K562 (cell line): ENCODE measurements at regions not wholly inside any gene's neighbourhood (a gene's known extent, or its start where the extent isn't known, plus 50 kb on each side); places are given as distances from the start of the nearest gene placed in this dataset.

ENCODE experiments used
- BDP1 ChIP-seq: IDR thresholded peaks from 3 replicates; pipeline ENCODE4 v1.6.1; 2011; ENCODE audit not compliant: insufficient read length, insufficient read depth
- FOS ChIP-seq: IDR thresholded peaks from 3 replicates; pipeline ENCODE4 v1.6.1; 2011; ENCODE audit not compliant: insufficient read length; ENCODE audit errors: extremely low read depth
- KLF6 ChIP-seq: fragments of 250-450 bp; sonication (Bioruptor Pico); IDR thresholded peaks from 2 replicates; pipeline ENCODE4 v1.4.0; 2020; ENCODE audit warnings: mild to moderate bottlenecking, moderate library complexity, borderline replicate concordance
- NFE2L1 ChIP-seq: fragments of 450-650 bp; IDR thresholded peaks from 2 replicates; pipeline ENCODE4 v1.6.1; 2016; ENCODE audit warnings: missing genetic modification characterization, low read depth, mild to moderate bottlenecking, missing compliant biosample characterization, moderate library complexity, borderline replicate concordance
- NFYB ChIP-seq: IDR thresholded peaks from 2 replicates; pipeline ENCODE4 v1.6.1; 2011; ENCODE audit warnings: mild to moderate bottlenecking, moderate library complexity; ENCODE audit not compliant: insufficient read length; ENCODE audit errors: extremely low read depth
- RAD21 ChIP-seq, 2 experiments: fragments of 250-450 bp in 1 of 2; fragments of 450-650 bp in 1 of 2; sonication (Bioruptor Pico) in 1 of 2; formaldehyde crosslinking in 1 of 2; IDR thresholded peaks in 1 of 2; conservative IDR thresholded peaks in 1 of 2; 2 replicates each; pipeline versions ENCODE4 v1.4.0 to v1.8.0; 2020 to 2022; ENCODE audit warnings: mild to moderate bottlenecking in 2 of 2, moderate library complexity in 1 of 2
- SETDB1 ChIP-seq: IDR thresholded peaks from one replicate; pipeline ENCODE4 v1.6.1; 2012; ENCODE audit warnings: low read length, control low read depth, inconsistent platforms
- TOE1 ChIP-seq, 2 experiments: fragments of 450-650 bp in 1 of 2; sonication (generic) in 1 of 2; formaldehyde crosslinking in 1 of 2; IDR thresholded peaks; 2 replicates each; pipeline versions ENCODE4 v1.7.1 to v1.8.0; 2016 to 2022; ENCODE audit warnings: borderline replicate concordance in 2 of 2, mild to moderate bottlenecking in 2 of 2, antibody characterized with exemption in 1 of 2, inconsistent platforms in 1 of 2, low read depth in 1 of 2, missing genetic modification reagents in 1 of 2, moderate library complexity in 1 of 2
- XRCC5 ChIP-seq: fragments of 200-400 bp; formaldehyde crosslinking; IDR thresholded peaks from 2 replicates; pipeline ENCODE4 v1.6.1; 2017; ENCODE audit warnings: low read depth, mild to moderate bottlenecking, low read length
- ZFX ChIP-seq: sonication (generic); formaldehyde crosslinking; IDR thresholded peaks from 2 replicates; pipeline ENCODE4 v1.8.0; 2022; ENCODE audit warnings: mild to moderate bottlenecking, missing genetic modification reagents, moderate library complexity
- ZNF174 ChIP-seq: fragments of 250-450 bp; sonication (Bioruptor Pico); IDR thresholded peaks from 2 replicates; pipeline ENCODE4 v1.4.0; 2020; ENCODE audit warnings: mild to moderate bottlenecking
- ZNF232 ChIP-seq: sonication (generic); formaldehyde crosslinking; IDR thresholded peaks from 2 replicates; pipeline ENCODE4 v1.8.0; 2022; ENCODE audit warnings: mild to moderate bottlenecking, missing genetic modification reagents
- TF ChIP-seq, protein P1 (sequence below): IDR thresholded peaks from 2 replicates; pipeline ENCODE4 v1.6.1; 2016; ENCODE audit warnings: missing genetic modification characterization, missing compliant biosample characterization
- TF ChIP-seq, protein P2 (sequence below), 3 experiments: IDR thresholded peaks in 2 of 3; conservative IDR thresholded peaks in 1 of 3; 2 replicates each; pipeline ENCODE4 v1.5.1; 2011 to 2012; ENCODE audit warnings: low read length in 3 of 3, mild to moderate bottlenecking in 3 of 3, control low read depth in 2 of 3, improper control_type of control experiment in 1 of 3, inconsistent platforms in 1 of 3, low read depth in 1 of 3, mixed read lengths in 1 of 3, moderate library complexity in 1 of 3; ENCODE audit not compliant: insufficient read depth in 2 of 3

DNA sequence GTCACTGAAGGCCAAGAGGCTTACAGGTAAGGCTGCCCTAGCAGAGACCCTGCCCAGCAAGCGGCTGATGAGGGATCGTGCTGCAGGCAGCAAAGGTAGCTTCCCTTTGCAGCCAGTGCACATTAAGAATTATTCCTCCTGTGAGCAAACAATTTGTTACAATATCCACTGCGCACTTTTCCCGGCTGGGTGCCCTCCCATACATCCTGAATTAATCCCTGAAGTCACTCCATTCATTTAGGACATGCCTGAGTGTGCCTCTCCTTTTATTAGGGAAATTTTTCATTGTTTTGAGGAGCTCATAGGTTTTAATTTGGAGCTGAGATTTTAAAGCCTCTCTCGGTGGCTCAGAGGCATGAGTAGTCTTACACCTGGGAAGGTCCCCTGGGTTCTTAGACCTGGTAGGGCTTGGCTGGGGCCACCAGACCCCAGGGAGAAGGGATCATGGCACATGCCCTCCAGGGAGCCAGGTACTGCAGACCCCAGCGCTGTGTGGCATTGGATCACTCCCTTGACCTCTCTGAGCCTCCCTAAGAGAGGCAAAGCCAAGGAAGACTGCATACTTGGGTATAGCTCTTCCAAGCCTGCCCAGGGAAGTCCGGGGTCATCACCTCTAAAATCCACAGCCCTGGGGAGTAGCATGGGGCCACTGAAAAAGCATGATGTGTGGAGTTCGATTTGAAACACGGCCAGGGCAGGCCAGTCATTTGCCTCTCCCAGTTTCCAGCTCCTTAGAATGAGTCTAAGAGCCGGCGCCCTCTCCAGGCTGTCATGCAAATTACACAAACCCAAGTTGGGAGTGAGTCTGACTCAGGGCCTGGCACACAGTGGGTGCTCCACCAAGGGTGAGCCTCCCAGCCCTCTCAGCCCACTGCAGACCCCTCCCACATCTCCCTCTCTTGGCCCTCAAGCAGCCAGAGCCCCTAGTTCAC is 151.9 kb upstream of the LINGO1 start:
- TF ChIP-seq BDP1 (no peak), ZNF232 (CRISPR knock-in tag) (no peak), FOS (no peak), NFYB (no peak), RAD21 (CRISPR knock-in tag; conservative IDR thresholded peaks at IDR 0.05 in 1 of 2, IDR thresholded peaks at IDR 0.05 in 1 of 2) (peak in 1 of 2 experiments; percentile 71; a peak in 2 of 4 replicates), KLF6 (CRISPR knock-in tag) (no peak), ZNF174 (CRISPR knock-in tag) (no peak), ZFX (no peak), TOE1 (IDR thresholded peaks at IDR 0.05; ENCODE audit: borderline replicate concordance) (no peak), TOE1 (CRISPR knock-in tag; IDR thresholded peaks at IDR 0.05; ENCODE audit: borderline replicate concordance, low read depth) (no peak), SETDB1 (no peak), NFE2L1 (tag) (no peak), XRCC5 (no peak)
- TF ChIP-seq, protein P1, sequence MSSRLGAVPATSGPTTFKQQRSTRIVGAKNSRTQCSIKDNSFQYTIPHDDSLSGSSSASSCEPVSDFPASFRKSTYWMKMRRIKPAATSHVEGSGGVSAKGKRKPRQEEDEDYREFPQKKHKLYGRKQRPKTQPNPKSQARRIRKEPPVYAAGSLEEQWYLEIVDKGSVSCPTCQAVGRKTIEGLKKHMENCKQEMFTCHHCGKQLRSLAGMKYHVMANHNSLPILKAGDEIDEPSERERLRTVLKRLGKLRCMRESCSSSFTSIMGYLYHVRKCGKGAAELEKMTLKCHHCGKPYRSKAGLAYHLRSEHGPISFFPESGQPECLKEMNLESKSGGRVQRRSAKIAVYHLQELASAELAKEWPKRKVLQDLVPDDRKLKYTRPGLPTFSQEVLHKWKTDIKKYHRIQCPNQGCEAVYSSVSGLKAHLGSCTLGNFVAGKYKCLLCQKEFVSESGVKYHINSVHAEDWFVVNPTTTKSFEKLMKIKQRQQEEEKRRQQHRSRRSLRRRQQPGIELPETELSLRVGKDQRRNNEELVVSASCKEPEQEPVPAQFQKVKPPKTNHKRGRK (tag) = no peak
- TF ChIP-seq, protein P2, sequence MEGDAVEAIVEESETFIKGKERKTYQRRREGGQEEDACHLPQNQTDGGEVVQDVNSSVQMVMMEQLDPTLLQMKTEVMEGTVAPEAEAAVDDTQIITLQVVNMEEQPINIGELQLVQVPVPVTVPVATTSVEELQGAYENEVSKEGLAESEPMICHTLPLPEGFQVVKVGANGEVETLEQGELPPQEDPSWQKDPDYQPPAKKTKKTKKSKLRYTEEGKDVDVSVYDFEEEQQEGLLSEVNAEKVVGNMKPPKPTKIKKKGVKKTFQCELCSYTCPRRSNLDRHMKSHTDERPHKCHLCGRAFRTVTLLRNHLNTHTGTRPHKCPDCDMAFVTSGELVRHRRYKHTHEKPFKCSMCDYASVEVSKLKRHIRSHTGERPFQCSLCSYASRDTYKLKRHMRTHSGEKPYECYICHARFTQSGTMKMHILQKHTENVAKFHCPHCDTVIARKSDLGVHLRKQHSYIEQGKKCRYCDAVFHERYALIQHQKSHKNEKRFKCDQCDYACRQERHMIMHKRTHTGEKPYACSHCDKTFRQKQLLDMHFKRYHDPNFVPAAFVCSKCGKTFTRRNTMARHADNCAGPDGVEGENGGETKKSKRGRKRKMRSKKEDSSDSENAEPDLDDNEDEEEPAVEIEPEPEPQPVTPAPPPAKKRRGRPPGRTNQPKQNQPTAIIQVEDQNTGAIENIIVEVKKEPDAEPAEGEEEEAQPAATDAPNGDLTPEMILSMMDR (IDR thresholded peaks at IDR 0.05 in 2 of 3, conservative IDR thresholded peaks at IDR 0.05 in 1 of 3; ENCODE audit: insufficient read depth in 2 of 3, low read depth in 1 of 3, low read length in 3 of 3) = peak; percentile 78 to 80 (median 80)
